K562 (cell line): ENCODE measurements at regions not wholly inside any gene's neighbourhood (a gene's known extent, or its start where the extent isn't known, plus 50 kb on each side); places are given as distances from the start of the nearest gene placed in this dataset.

Experiments
- CTCF ChIP-seq, 3 experiments: IDR thresholded peaks in 2 of 3; conservative IDR thresholded peaks in 1 of 3; 2 replicates each; pipeline ENCODE4 v1.5.1; 2011 to 2012; ENCODE audit warnings: low read length in 3 of 3, mild to moderate bottlenecking in 3 of 3, control low read depth in 2 of 3, improper control_type of control experiment in 1 of 3, inconsistent platforms in 1 of 3, low read depth in 1 of 3, mixed read lengths in 1 of 3, moderate library complexity in 1 of 3; ENCODE audit not compliant: insufficient read depth in 2 of 3
- PHF8 ChIP-seq: fragments of 200-600 bp; sonication (generic); IDR thresholded peaks from 2 replicates; pipeline ENCODE4 v1.6.1; 2012; ENCODE audit warnings: mixed run types, mild to moderate bottlenecking, inconsistent platforms, low read length, moderate library complexity, borderline replicate concordance
- SNAPC5 ChIP-seq: fragments of 250-450 bp; sonication (Bioruptor Pico); IDR thresholded peaks from 2 replicates; pipeline ENCODE4 v1.8.0; 2021; ENCODE audit warnings: moderate library complexity, mild to moderate bottlenecking, inconsistent platforms

GRCh38 chr5:125489146-125489545 lies 742.7 kb upstream of the ZNF608 start:
- no peak for TF ChIP-seq CTCF (IDR thresholded peaks at IDR 0.05 in 2 of 3, conservative IDR thresholded peaks at IDR 0.05 in 1 of 3; ENCODE audit: insufficient read depth in 2 of 3, low read depth in 1 of 3, low read length in 3 of 3)
- TF ChIP-seq PHF8: no peak
- TF ChIP-seq SNAPC5 (CRISPR knock-in tag): no peak
